ENCODE measurements at regions not wholly inside any gene's neighbourhood (a gene's known extent, or its start where the extent isn't known, plus 50 kb on each side); places are given as distances from the start of the nearest gene placed in this dataset.

DNA sequence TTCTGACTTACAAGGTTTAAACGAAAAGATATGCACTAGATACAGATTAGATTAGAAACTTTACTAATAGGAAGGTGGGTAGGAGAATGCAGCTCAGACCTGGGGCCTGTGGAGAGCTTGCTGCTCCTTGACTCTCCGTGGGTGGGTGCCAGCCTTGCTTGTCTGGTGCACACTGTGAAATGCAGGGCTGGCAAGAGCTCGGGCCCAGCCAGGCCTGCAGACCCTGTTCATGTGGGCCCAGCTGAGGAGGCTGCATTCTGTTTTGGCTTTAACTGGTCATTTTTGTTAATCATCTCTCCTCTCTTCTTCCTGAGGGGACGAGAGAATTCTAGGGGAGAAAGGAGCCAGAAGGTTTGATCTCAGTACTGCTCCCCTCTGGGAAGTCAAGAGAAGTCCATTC is 325.4 kb downstream of the QKI start:
- no peak for TF ChIP-seq CTCF (conservative IDR thresholded peaks at IDR 0.05; ENCODE audit: low read length)
- TF ChIP-seq EZH2phosphoT487 (IDR thresholded peaks at IDR 0.05; ENCODE audit: borderline replicate concordance) = no peak
